HG03196 (cell line): ENCODE measurements at regions not wholly inside any gene's neighbourhood (a gene's known extent, or its start where the extent isn't known, plus 50 kb on each side); places are given as distances from the start of the nearest gene placed in this dataset.

Source experiments
- ATAC-seq: cut with Tn5 transposase; IDR thresholded peaks from one replicate; pipeline ENCODE4 v1.9.1; 2021; ENCODE audit not compliant: unreplicated experiment

DNA sequence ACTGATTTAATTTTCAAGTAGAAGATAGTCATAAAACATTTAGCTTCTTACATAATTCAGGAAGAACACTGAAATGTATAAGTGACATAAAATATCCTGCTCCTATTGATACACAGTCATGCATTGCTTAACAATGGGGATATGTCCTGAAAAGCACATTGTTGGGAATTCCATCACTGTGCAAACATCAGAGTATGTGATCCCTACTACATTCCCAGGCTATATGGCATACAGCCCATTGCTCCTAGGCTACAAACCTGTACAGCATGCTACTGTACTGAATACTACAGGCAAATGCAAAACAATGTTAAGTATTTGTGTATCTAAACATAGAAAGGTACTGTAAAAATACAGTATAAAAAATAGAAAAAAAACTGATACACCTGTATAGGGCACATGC lies 723.9 kb upstream of the ARGLU1 start:
- no peak for ATAC-seq

DNA sequence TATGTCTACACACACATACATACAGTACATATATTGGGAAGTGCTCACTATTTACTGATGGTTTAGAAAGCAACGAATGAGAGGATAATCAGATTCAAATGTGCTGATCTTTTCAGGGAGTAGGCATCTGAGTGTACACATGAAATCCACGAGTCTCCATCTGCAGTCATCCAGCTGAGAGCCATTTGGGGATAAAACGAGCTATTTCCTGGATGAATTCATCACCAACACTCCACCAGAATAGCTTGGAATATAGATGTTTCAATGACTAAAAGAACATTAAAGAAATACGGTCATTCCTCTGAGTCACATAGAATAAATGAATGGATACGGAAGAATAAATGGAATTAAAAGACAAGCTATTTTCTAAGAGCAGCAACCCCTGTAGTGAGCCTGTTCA lies 721.6 kb upstream of the ARGLU1 start:
- ATAC-seq = no peak

DNA sequence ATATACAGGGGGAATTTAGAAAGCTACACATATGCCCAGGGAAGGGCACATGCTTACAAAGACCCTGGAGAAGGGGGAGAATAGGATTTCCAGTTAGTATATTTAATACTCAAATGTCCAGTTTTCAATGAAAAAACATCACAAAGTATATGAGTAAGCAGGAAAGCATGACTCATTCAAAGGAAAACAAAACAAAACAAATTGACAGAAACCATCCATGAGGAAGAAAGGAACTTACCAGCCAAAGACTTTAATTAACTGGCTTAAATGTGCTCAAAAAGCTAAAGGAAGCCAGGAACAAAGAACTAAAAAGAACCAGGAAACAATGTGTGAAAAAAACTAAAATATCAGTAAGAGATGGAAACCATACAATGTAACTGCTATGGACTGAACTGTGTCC lies 716.2 kb upstream of the ARGLU1 start:
- ATAC-seq = no peak

GRCh38 chr13:107277911-107278310 lies 710.0 kb upstream of the ARGLU1 start:
- no peak for ATAC-seq

GRCh38 chr13:107276936-107277335 lies 709.0 kb upstream of the ARGLU1 start:
- no peak for ATAC-seq

GRCh38 chr13:107275945-107276614 lies 708.1 kb upstream of the ARGLU1 start:
- ATAC-seq = no peak

DNA sequence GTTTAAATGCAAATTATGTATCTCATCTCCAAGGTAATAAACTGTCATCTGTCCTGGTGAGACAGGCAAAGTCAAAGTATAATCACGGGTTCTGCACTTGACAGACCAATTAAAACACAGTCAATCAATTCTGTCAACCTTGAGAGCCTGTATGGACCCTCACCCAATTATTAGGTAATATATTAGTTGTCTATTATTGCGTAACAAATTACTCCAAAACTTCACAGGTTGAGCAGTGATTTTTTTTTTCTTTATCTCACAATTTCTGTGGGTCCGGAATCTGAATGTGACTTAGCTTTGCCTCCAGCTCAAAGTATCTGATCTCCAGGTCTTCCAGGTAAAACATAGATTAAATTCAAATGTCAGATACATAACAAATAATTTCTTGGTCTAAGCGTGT lies 707.4 kb upstream of the ARGLU1 start:
- no peak for ATAC-seq

DNA sequence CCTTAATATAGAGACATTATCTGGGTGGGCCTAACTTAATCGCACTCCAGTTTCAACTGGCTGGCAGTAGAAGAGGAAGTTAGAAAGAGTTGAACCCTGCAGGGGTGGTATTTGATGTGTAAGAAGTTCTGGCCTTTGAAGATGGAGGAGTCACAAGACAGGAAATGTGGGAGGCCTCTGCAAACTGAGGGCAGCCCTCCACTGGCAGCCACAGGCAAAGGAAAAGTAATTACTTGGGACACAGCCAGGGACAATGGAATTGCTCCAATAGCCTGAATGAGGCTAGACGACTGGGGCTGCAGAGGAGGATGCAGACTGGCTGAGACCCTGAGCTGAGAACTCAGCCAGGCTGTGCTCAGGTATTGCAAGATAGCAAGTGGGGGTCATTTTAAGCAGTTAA lies 703.3 kb upstream of the ARGLU1 start:
- ATAC-seq = no peak

DNA sequence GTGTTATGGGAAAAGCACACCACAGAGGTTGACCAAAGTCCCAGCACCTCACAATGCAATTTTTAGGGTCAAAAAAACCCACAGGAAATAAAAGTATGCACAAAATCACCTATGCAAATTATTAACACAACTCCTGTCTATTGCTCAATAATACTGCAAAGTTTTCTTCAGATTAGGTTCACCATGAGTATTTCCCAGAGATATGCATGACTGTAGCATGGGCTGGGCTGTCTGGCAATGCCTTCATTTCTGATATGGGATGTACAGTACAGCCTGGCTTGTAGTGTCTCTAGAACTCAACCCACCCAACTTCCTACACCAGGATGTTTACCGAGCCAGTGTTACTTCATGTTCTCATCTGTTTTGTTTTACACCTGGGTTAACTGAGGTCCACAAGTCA lies 698.7 kb upstream of the ARGLU1 start:
- ATAC-seq = no peak

DNA sequence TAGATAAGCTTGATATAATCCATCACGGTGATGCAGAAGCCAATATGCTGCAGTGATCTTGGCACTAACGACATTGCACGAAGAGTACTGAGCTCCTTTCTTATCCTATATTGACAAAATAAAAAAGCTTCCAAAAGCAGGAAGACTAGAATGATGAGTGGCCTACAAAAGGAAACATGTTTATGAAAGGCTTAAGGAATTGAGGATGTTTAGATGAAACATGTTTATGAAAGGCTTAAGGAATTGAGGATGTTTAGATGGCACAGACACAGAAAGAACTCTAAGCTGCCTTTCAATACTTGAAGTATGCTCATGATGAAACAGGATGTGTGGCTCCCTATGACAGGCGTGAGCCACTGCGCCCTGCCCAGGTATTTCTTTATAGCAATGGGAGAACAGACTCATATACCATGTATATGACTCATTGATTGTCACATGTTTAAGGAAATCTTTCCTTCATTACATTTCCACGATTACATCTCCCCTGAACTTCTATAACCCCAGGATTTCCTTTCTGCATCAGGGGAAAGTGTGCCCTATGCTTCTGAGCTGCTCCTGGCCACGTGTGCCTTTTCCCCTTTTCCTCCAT lies 690.8 kb upstream of the ARGLU1 start:
- ATAC-seq = no peak

- ATAC-seq = no peak
These were observed 686.5 kb upstream of the ARGLU1 start for GRCh38 chr13:107254392-107254791.

DNA sequence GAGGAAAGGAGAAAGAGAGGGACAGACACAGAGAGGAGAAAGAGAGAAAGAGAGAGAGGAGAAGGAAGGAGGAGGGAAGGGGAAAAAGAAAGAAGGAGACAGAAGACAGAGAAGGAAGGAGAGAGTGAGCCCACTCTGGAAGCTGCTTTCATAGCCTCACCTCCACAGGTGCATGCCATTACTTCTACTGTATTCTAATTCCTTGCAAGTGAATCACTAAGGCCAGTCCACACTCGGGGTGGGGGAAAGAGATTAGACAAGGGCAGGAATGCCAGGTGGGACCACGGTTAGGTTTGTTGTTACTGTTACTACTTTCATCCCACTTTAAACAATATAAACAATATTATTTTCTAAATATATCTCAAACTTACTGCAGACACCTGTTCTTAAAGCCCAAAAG lies 684.5 kb upstream of the ARGLU1 start:
- ATAC-seq = no peak

- no peak for ATAC-seq
These were observed 684.1 kb upstream of the ARGLU1 start for GRCh38 chr13:107252021-107252420.

- no peak for ATAC-seq
These were observed 683.4 kb upstream of the ARGLU1 start for GRCh38 chr13:107251341-107251740.

- ATAC-seq = no peak
These were observed 682.7 kb upstream of the ARGLU1 start for GRCh38 chr13:107250628-107251027.

GRCh38 chr13:107244241-107244640 lies 676.3 kb upstream of the ARGLU1 start:
- ATAC-seq = no peak

- no peak for ATAC-seq
These were observed 674.2 kb upstream of the ARGLU1 start for GRCh38 chr13:107242138-107242537.

- ATAC-seq = no peak
These were observed 673.4 kb upstream of the ARGLU1 start for GRCh38 chr13:107241381-107241780.

- ATAC-seq = no peak
These were observed 671.3 kb upstream of the ARGLU1 start for GRCh38 chr13:107239213-107239612.

DNA sequence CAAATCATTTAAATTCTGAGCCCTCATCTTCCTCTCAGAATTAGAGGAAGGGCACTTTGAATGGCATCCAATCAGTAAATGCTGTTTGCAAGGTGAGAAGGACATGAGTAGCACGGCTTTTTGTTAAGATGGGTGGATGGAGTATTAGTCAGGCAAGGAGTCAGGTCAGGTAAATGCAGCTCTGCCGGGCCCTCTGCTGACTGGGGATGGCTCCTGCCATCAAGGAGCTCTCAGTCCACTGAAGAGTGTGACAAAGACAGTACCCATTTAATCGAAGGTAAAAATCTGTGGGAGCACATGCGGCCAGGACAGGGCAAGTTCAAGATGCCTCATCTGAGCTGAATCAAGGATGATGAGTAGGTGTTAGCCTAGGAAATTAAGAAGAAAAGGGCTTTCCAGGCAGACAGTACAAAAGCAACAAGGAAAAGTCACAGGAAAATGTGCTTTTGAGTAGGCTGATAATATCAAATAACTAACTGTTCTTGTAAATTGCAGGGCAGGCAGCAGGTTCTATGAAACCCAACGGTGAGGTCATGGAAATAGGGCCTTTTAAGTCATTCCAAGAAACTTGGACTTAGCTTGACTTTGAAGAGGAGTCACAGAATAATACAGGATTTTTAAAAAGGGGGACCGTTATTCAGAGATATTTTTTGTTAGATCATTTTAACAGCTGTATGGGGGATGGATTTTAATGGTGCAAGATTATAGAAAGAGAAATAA lies 670.5 kb upstream of the ARGLU1 start:
- ATAC-seq = no peak

DNA sequence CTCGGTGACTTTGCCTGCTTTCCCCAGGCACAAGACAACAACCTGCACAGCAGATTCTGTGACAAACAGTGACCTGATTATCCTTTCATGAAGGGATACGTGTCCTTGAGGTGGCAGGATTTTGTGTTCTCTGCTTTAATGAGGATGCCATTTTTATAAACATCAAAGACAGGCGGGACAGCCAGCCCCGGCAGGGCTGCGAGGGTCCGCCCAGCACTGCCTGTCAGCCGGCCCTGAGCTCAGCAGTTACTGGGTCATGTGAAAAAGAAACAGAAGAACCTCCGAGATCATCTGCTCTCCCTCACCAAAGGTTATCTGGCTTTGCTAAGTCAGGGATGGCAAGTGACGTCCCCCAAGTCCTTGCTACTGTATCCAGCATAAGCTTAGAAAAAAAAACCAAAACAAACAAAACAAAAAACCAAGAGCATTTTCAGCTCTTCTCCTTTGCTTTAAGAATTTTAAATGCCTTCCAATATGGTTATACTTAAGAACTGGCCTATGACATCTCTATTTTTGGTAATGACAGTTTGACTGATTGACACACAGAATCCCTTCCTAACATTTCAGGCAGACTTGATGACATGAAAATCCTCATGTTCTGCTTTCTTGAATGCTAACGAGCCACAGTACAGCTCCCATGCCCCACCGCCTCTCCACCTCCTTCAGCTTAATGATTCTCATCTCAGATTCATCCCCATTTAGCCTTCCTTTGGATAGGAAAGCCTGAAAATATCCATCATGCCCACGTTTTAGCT lies 666.6 kb upstream of the ARGLU1 start:
- no peak for ATAC-seq

- ATAC-seq = no peak
These were observed 665.6 kb upstream of the ARGLU1 start for GRCh38 chr13:107233541-107233940.
